Calu3 (cell line): ENCODE measurements at regions not wholly inside any gene's neighbourhood (a gene's known extent, or its start where the extent isn't known, plus 50 kb on each side); places are given as distances from the start of the nearest gene placed in this dataset.

ENCODE experiments used
- BruUV-seq: library from RNA; stranded (reverse); fragments of 400-500 nt; replicated peaks from 2 replicates; lab custom pipeline; 2021; lab: Mats Ljungman, UMichigan
- CTCF ChIA-PET: fragments of 300-600 bp; sonication (Branson Sonifier 250); formaldehyde crosslinking; loops from one replicate; lab custom pipeline; 2022; ENCODE audit warnings: antibody characterized with exemption; lab: Charles Lee
- DNase-seq: peaks from one replicate; pipeline ENCODE4 v3.0.0; 2022
- H3K27ac Mint-ChIP-seq: one replicate; pipeline ENCODE4 v1.8.0; 2022; ENCODE audit warnings: mixed read lengths; ENCODE audit not compliant: unreplicated experiment
- H3K27me3 Mint-ChIP-seq: one replicate; pipeline ENCODE4 v1.8.0; 2022; ENCODE audit warnings: mixed read lengths; ENCODE audit not compliant: unreplicated experiment
- H3K36me3 Mint-ChIP-seq: one replicate; pipeline ENCODE4 v1.8.0; 2022; ENCODE audit warnings: mild to moderate bottlenecking, moderate library complexity, mixed read lengths; ENCODE audit not compliant: insufficient read depth, unreplicated experiment
- H3K4me1 Mint-ChIP-seq: one replicate; pipeline ENCODE4 v1.8.0; 2022; ENCODE audit warnings: mild to moderate bottlenecking, low read depth, mixed read lengths; ENCODE audit not compliant: unreplicated experiment
- H3K4me3 Mint-ChIP-seq: one replicate; pipeline ENCODE4 v1.8.0; 2022; ENCODE audit warnings: mild to moderate bottlenecking, low read depth, moderate library complexity, mixed read lengths; ENCODE audit not compliant: unreplicated experiment
- H3K9me3 Mint-ChIP-seq: one replicate; pipeline ENCODE4 v1.8.0; 2022; ENCODE audit warnings: low read depth, mixed read lengths; ENCODE audit not compliant: unreplicated experiment
- CTCF ChIP-seq: fragments of 200-600 bp; IDR thresholded peaks from one replicate; pipeline ENCODE4 v1.8.0; 2022; ENCODE audit warnings: antibody characterized with exemption; ENCODE audit not compliant: unreplicated experiment
- intact Hi-C: fragments of 100-400 bp; cut with micrococcal nuclease; formaldehyde crosslinking; loops from one replicate; pipeline ENCODE4 v1.10.0; 2022; ENCODE audit not compliant: unreplicated experiment

GRCh38 chr13:76330761-76331160, 555.4 kb downstream of the KCTD12 start:
- CTCF ChIA-PET: no interaction called here
- H3K27ac Mint-ChIP-seq: no peak overlapping the region
- H3K4me3 Mint-ChIP-seq: no peak overlapping the region
- H3K36me3 Mint-ChIP-seq: no peaks in the 10 kb centered on the region
- H3K4me1 Mint-ChIP-seq: no peaks in the 10 kb centered on the region
- no peak for TF ChIP-seq CTCF
- DNase-seq: no peak
- BruUV-seq: no TSS peak
- intact Hi-C loops: no loop called here
- no peaks in the 10 kb centered on the region for H3K9me3 Mint-ChIP-seq
- no peaks in the 10 kb centered on the region for H3K27me3 Mint-ChIP-seq

- no TSS peak for BruUV-seq
- TF ChIP-seq CTCF: no peak
- CTCF ChIA-PET: no interaction called here
- Mint-ChIP-seq H3K9me3 (no peaks in the 10 kb centered on the region), H3K27me3 (no peaks in the 10 kb centered on the region), H3K4me1 (no peaks in the 10 kb centered on the region), H3K36me3 (no peaks in the 10 kb centered on the region), H3K27ac (no peak overlapping the region), H3K4me3 (no peak overlapping the region)
- intact Hi-C loops: no loop called here
- no peak for DNase-seq
Measured at GRCh38 chr13:76329866-76330580, 556.2 kb downstream of the KCTD12 start.

- Mint-ChIP-seq H3K27me3 (no peaks in the 10 kb centered on the region), H3K4me1 (no peaks in the 10 kb centered on the region), H3K27ac (no peak overlapping the region), H3K4me3 (no peak overlapping the region), H3K9me3 (no peaks in the 10 kb centered on the region), H3K36me3 (no peaks in the 10 kb centered on the region)
- intact Hi-C loops: no loop called here
- DNase-seq: no peak
- no TSS peak for BruUV-seq
- TF ChIP-seq CTCF: no peak
- CTCF ChIA-PET: no interaction called here
Measured at GRCh38 chr13:76329004-76329403, 557.2 kb downstream of the KCTD12 start.

- H3K36me3 Mint-ChIP-seq: no peaks in the 10 kb centered on the region
- H3K9me3 Mint-ChIP-seq: no peaks in the 10 kb centered on the region
- no TSS peak for BruUV-seq
- H3K4me3 Mint-ChIP-seq: no peak overlapping the region
- no peaks in the 10 kb centered on the region for H3K4me1 Mint-ChIP-seq
- no peak for DNase-seq
- no peaks in the 10 kb centered on the region for H3K27me3 Mint-ChIP-seq
- CTCF ChIA-PET: no interaction called here
- intact Hi-C loops: no loop called here
- H3K27ac Mint-ChIP-seq: no peak overlapping the region
- no peak for TF ChIP-seq CTCF
Measured at GRCh38 chr13:76326343-76326742, 559.9 kb downstream of the KCTD12 start.
